ENCODE measurements at regions not wholly inside any gene's neighbourhood (a gene's known extent, or its start where the extent isn't known, plus 50 kb on each side); places are given as distances from the start of the nearest gene placed in this dataset.
A peak's percentile ranks its signal among the peaks of the same experiment; 100 is the strongest.

DNA sequence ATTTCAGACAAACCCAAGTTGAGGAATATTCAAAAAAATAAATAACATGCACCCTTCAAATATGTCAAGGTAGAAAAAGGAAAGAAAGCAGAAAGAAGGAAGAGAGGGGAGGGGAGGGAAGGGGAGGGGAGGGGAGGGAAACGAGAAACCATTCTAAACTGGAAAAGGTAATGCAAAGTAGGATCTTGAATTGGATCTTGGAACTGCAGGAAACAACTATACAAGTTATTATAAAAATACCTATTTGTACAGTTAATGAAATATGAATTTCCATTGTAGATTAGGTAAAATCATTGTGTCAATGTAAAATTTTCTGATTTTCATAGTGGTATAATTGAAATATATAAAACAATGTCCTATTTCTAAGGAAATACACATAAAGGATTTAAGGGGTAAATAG, 668.4 kb downstream of the FAT4 start:
- Histone ChIP-seq H3K79me2 (ENCODE audit: control insufficient read depth, insufficient read depth, low read length) (no peaks in the 10 kb centered on the region), H2AFZ (ENCODE audit: low read length) (no peak overlapping the region), H4K20me1 (ENCODE audit: control insufficient read depth, extremely low read depth, insufficient read depth, low read length) (no peaks in the 10 kb centered on the region), H3K4me1 (ENCODE audit: control insufficient read depth, extremely low read depth, insufficient read depth, low read length) (no peaks in the 10 kb centered on the region), H3K36me3 (ENCODE audit: control insufficient read depth, insufficient read depth, low read length) (no peaks in the 10 kb centered on the region), H3K27ac (ENCODE audit: insufficient read depth, low read length) (no peak overlapping the region), H3K4me3 (replicated peaks in 1 of 4; ENCODE audit: control extremely low read depth in 1 of 4, insufficient read depth in 1 of 4, low read depth in 3 of 4, low read length in 4 of 4) (no peak overlapping the region), H3K9ac (ENCODE audit: insufficient read depth, low read length) (no peak overlapping the region), H3K9me3 (ENCODE audit: control insufficient read depth, insufficient read depth, low read depth, low read length) (no peaks in the 10 kb centered on the region), H3K27me3 (ENCODE audit: control insufficient read depth, insufficient read depth, low read length) (no peaks in the 10 kb centered on the region), H3K4me2 (ENCODE audit: extremely low read depth, insufficient read depth, low read length) (no peak overlapping the region)
- no peak for DNase-seq (ENCODE audit: low read depth in 2 of 2)
- TF ChIP-seq, protein P1, sequence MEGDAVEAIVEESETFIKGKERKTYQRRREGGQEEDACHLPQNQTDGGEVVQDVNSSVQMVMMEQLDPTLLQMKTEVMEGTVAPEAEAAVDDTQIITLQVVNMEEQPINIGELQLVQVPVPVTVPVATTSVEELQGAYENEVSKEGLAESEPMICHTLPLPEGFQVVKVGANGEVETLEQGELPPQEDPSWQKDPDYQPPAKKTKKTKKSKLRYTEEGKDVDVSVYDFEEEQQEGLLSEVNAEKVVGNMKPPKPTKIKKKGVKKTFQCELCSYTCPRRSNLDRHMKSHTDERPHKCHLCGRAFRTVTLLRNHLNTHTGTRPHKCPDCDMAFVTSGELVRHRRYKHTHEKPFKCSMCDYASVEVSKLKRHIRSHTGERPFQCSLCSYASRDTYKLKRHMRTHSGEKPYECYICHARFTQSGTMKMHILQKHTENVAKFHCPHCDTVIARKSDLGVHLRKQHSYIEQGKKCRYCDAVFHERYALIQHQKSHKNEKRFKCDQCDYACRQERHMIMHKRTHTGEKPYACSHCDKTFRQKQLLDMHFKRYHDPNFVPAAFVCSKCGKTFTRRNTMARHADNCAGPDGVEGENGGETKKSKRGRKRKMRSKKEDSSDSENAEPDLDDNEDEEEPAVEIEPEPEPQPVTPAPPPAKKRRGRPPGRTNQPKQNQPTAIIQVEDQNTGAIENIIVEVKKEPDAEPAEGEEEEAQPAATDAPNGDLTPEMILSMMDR (conservative IDR thresholded peaks at IDR 0.05 in 1 of 2, IDR thresholded peaks at IDR 0.05 in 1 of 2; ENCODE audit: low read depth in 1 of 2, low read length in 2 of 2) = no peak
- no peak for TF ChIP-seq EZH2 (IDR thresholded peaks at IDR 0.05; ENCODE audit: low read length, missing control alignments)

DNA sequence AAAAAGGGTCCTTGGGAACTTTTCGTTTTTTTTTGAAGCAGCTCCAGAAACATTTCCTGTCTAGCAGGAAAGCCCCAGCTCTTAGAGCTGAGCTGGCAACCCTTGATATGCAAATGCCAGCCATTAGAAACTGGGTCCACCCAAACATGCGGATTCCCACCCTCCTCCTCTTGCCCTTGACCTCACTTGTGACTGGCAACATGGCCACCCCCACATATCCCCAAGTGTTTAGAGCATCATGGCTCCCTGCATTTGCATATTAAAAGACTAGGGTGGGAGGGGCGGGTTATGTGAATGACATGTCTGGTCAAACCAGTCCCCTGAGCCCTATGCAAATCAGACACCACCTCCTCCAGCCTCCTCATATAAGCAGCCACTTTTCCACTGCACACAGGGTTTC, 671.1 kb downstream of the FAT4 start:
- Histone ChIP-seq H3K4me1 (ENCODE audit: control insufficient read depth, extremely low read depth, insufficient read depth, low read length) (no peaks in the 10 kb centered on the region), H2AFZ (ENCODE audit: low read length) (no peak overlapping the region), H4K20me1 (ENCODE audit: control insufficient read depth, extremely low read depth, insufficient read depth, low read length) (no peaks in the 10 kb centered on the region), H3K9ac (ENCODE audit: insufficient read depth, low read length) (no peak overlapping the region), H3K27ac (ENCODE audit: insufficient read depth, low read length) (no peak overlapping the region), H3K4me2 (ENCODE audit: extremely low read depth, insufficient read depth, low read length) (no peak overlapping the region), H3K9me3 (ENCODE audit: control insufficient read depth, insufficient read depth, low read depth, low read length) (no peaks in the 10 kb centered on the region), H3K36me3 (ENCODE audit: control insufficient read depth, insufficient read depth, low read length) (no peaks in the 10 kb centered on the region), H3K27me3 (ENCODE audit: control insufficient read depth, insufficient read depth, low read length) (no peaks in the 10 kb centered on the region), H3K79me2 (ENCODE audit: control insufficient read depth, insufficient read depth, low read length) (no peaks in the 10 kb centered on the region), H3K4me3 (replicated peaks in 1 of 4; ENCODE audit: control extremely low read depth in 1 of 4, insufficient read depth in 1 of 4, low read depth in 3 of 4, low read length in 4 of 4) (no peak overlapping the region)
- DNase-seq (ENCODE audit: low read depth in 2 of 2) = peak in 1 of 2 donors; percentile 13
- TF ChIP-seq EZH2 (IDR thresholded peaks at IDR 0.05; ENCODE audit: low read length, missing control alignments) = no peak
- TF ChIP-seq, protein P1 (conservative IDR thresholded peaks at IDR 0.05 in 1 of 2, IDR thresholded peaks at IDR 0.05 in 1 of 2; ENCODE audit: low read depth in 1 of 2, low read length in 2 of 2) = no peak

DNA sequence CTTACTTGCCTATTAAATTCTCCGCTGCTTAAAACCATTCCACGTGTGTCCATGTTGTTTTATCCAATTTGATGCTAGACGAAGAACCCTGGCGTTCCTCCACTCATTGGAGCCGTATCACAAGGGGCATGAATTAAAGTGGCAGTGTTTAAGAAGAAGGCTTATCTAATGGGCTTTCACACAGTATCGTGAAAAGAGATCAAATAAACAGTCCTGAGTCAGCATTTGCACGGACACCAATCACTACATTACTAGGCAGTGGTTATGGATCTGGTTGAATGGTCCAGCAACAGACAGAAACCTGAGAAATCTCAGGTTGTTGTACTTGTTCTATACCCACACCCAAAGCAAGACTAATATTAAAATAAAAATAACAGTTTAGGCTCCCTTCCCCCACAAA, 671.6 kb downstream of the FAT4 start:
- no peaks in the 10 kb centered on the region for H4K20me1 ChIP-seq (ENCODE audit: control insufficient read depth, extremely low read depth, insufficient read depth, low read length)
- no peak for DNase-seq (ENCODE audit: low read depth in 2 of 2)

More for the DNA sequence above, 671.6 kb downstream of the FAT4 start:
- Histone ChIP-seq H3K27me3 (ENCODE audit: control insufficient read depth, insufficient read depth, low read length) (no peaks in the 10 kb centered on the region), H3K27ac (ENCODE audit: insufficient read depth, low read length) (no peak overlapping the region), H3K4me2 (ENCODE audit: extremely low read depth, insufficient read depth, low read length) (no peak overlapping the region), H3K4me3 (replicated peaks in 1 of 4; ENCODE audit: control extremely low read depth in 1 of 4, insufficient read depth in 1 of 4, low read depth in 3 of 4, low read length in 4 of 4) (no peak overlapping the region), H3K36me3 (ENCODE audit: control insufficient read depth, insufficient read depth, low read length) (no peaks in the 10 kb centered on the region), H3K9ac (ENCODE audit: insufficient read depth, low read length) (no peak overlapping the region), H3K9me3 (ENCODE audit: control insufficient read depth, insufficient read depth, low read depth, low read length) (no peaks in the 10 kb centered on the region), H3K79me2 (ENCODE audit: control insufficient read depth, insufficient read depth, low read length) (no peaks in the 10 kb centered on the region), H3K4me1 (ENCODE audit: control insufficient read depth, extremely low read depth, insufficient read depth, low read length) (no peaks in the 10 kb centered on the region), H2AFZ (ENCODE audit: low read length) (no peak overlapping the region)
- TF ChIP-seq, protein P1 (conservative IDR thresholded peaks at IDR 0.05 in 1 of 2, IDR thresholded peaks at IDR 0.05 in 1 of 2; ENCODE audit: low read depth in 1 of 2, low read length in 2 of 2) = no peak
- no peak for TF ChIP-seq EZH2 (IDR thresholded peaks at IDR 0.05; ENCODE audit: low read length, missing control alignments)

Measured in fibroblast of lung (primary cell).